HG02763 (cell line): ENCODE measurements at regions not wholly inside any gene's neighbourhood (a gene's known extent, or its start where the extent isn't known, plus 50 kb on each side); places are given as distances from the start of the nearest gene placed in this dataset.
"Not testable (repeated sequence)": the region's sequence is repeated elsewhere in the genome, so short reads cannot be mapped to it uniquely, and the experiment has no call there.

ENCODE experiments used
- ATAC-seq: cut with Tn5 transposase; IDR thresholded peaks from one replicate; pipeline ENCODE4 v1.9.1; 2021; ENCODE audit warnings: mild to moderate bottlenecking, moderate library complexity; ENCODE audit not compliant: unreplicated experiment

- ATAC-seq: no peak
Observed at GRCh38 chr2:64742678-64743077, 89.0 kb upstream of the SERTAD2 start.

GRCh38 chr2:64743739-64744330 lies 90.1 kb upstream of the SERTAD2 start:
- ATAC-seq: no peak

- ATAC-seq: no peak
Observed at GRCh38 chr2:64745562-64745961, 91.8 kb upstream of the SERTAD2 start.

GRCh38 chr2:64747690-64748091 lies 94.0 kb upstream of the SERTAD2 start:
- ATAC-seq: not testable (repeated sequence)

GRCh38 chr2:64748147-64748546 lies 94.4 kb upstream of the SERTAD2 start:
- no peak for ATAC-seq

- no peak for ATAC-seq
Observed at GRCh38 chr2:64748561-64748960, 94.8 kb upstream of the SERTAD2 start.

GRCh38 chr2:64749446-64749845 lies 95.7 kb upstream of the SERTAD2 start:
- no peak for ATAC-seq

- no peak for ATAC-seq
Observed at GRCh38 chr2:64750001-64750816, 96.5 kb upstream of the SERTAD2 start.

GRCh38 chr2:64750817-64751285 lies 97.1 kb upstream of the SERTAD2 start:
- ATAC-seq: peak; percentile 88

- peak; percentile 86 for ATAC-seq
Observed at GRCh38 chr2:64751286-64752260, 97.9 kb upstream of the SERTAD2 start.

GRCh38 chr2:64753399-64753798 lies 99.7 kb upstream of the SERTAD2 start:
- ATAC-seq: no peak

GRCh38 chr2:64754570-64754969 lies 100.9 kb upstream of the SERTAD2 start:
- ATAC-seq: no peak

GRCh38 chr2:64757126-64757525 lies 103.4 kb upstream of the SERTAD2 start:
- ATAC-seq: no peak

- ATAC-seq: no peak
Observed at GRCh38 chr2:64760128-64760527, 106.4 kb upstream of the SERTAD2 start.

GRCh38 chr2:64762301-64762997 lies 108.7 kb upstream of the SERTAD2 start:
- ATAC-seq: no peak

- ATAC-seq: no peak
Observed at GRCh38 chr2:64763126-64763525, 109.4 kb upstream of the SERTAD2 start.

- ATAC-seq: no peak
Observed at GRCh38 chr2:64765160-64765805, 111.6 kb upstream of the SERTAD2 start.

GRCh38 chr2:64766841-64767669 lies 113.3 kb upstream of the SERTAD2 start:
- no peak for ATAC-seq
